GF-D8 (cell line): ENCODE measurements at regions not wholly inside any gene's neighbourhood (a gene's known extent, or its start where the extent isn't known, plus 50 kb on each side); places are given as distances from the start of the nearest gene placed in this dataset.

Experiments used
- DNase-seq: peaks from one replicate; lab custom pipeline; 2025; lab: John Stamatoyannopoulos, UW

GRCh38 chr5:117497601-117498000 is 923.0 kb upstream of the SEMA6A start:
- no peak for DNase-seq

DNA sequence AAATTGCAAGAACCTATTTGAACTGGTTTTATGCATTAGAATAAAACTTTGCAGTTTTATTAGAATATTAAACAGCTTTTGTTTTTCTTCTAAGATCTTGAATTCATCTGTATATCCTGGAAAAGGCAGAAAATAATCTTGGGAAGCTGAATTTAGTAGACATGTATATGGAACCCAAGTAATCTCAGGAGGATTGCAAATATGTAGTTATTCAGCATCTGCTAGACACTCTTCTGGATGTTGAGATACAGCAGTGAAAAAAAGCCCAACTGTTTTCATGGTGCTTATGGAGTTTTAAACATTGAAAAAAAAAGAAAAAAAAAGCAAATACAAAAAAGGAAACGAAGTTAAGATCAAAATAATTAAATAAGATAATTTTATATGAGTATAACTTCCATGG is 922.2 kb upstream of the SEMA6A start:
- no peak for DNase-seq

- no peak for DNase-seq
Measured at GRCh38 chr5:117494188-117494587, 919.6 kb upstream of the SEMA6A start.

- no peak for DNase-seq
Measured at GRCh38 chr5:117488976-117489500, 914.4 kb upstream of the SEMA6A start.

DNA sequence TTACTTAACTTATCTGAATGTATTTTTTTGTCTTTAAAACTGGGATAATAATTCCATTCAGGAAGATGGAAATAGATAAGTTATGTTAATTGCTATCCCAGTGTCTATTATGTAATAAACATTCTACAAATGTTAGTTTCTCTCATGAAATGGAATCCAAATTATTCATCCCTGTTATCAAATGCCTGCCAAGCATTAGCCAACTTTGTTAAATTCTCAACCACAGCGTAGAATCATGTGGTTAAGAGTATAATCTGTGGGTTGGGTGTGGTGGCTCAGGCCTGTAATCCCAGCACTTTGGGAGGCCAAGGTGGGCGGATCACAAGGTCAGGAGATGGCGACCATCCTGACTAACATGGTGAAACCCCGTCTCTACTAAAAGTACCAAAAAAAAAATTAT is 912.9 kb upstream of the SEMA6A start:
- no peak for DNase-seq

GRCh38 chr5:117486879-117487391 is 912.3 kb upstream of the SEMA6A start:
- DNase-seq = no peak

GRCh38 chr5:117486261-117486660 is 911.6 kb upstream of the SEMA6A start:
- DNase-seq = no peak

DNA sequence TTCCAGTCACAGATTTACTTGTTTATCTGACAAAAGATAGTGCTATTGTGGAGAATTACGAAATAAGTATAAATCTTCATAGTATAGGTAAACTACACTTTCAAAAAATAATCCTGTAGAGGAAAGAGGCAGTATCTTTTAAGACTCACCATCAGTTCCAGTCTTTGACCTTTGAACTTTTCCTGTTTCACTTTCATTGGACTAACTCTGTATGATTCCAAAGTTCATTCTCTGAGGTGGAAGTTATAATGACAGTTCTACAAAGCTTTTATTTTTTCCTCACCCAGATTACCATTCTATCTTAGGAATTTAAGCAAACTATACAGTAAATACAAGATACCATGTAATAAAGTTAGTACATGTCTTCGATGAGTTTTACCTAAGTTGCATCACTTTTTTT is 901.3 kb upstream of the SEMA6A start:
- no peak for DNase-seq

- no peak for DNase-seq
Measured at GRCh38 chr5:117473165-117473564, 898.5 kb upstream of the SEMA6A start.

- DNase-seq = no peak
Measured at GRCh38 chr5:117463881-117464570, 889.4 kb upstream of the SEMA6A start.

DNA sequence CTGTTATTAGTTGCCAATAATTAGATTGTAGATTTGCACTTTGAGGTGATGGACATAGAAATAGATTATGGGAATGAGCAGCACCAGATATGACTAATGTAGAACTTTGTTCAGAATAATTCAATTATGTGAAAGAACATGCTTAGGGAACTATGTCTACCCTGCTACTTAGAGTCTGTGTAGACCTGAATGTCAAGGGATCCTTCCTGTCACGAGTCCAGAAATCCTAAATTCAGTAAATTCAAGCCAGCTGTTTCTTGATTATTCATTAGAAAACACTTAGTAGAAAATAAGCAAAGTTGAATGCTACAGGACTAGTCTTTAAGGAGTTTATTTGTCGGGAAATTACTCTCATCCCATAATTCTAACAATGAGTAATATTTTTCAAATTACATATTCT is 887.3 kb upstream of the SEMA6A start:
- DNase-seq = no peak

DNA sequence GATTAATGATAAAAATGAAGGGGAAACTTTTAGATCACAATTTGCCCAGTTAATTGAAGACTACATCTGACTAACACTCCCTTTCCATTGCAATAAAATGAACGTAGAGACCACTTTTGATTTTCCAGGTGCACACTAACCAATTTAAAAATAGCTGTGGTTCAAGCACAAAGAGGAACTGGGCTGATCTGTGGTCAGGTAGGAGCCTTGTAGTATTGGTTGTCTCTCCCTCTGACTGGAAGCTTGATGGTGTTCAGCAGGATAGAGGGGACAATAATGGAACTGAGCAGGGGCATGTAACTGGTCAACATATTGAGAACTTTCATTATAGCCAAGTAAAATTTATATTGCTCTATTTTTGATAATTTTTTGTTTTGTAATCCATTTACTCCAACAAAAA is 886.8 kb upstream of the SEMA6A start:
- no peak for DNase-seq

DNA sequence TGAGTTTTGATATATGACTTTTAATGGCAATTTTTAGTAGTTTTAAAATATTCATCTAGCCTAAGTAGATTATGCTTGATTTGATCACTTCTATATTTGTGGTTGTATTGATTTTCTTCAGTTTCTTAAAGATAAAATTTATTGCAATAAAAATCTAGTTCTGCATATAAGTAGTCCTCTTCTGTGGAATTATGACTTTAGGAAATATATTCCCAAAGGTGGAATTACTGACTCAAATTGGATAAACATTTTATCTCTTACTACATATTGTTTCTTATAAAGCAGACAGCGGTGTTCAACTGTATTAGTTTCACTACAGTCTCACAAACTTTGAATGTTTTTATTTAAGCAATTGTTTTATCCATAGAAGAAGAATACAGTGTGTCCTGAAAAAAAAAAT is 883.0 kb upstream of the SEMA6A start:
- no peak for DNase-seq

- DNase-seq = no peak
Measured at GRCh38 chr5:117456866-117457470, 882.3 kb upstream of the SEMA6A start.

DNA sequence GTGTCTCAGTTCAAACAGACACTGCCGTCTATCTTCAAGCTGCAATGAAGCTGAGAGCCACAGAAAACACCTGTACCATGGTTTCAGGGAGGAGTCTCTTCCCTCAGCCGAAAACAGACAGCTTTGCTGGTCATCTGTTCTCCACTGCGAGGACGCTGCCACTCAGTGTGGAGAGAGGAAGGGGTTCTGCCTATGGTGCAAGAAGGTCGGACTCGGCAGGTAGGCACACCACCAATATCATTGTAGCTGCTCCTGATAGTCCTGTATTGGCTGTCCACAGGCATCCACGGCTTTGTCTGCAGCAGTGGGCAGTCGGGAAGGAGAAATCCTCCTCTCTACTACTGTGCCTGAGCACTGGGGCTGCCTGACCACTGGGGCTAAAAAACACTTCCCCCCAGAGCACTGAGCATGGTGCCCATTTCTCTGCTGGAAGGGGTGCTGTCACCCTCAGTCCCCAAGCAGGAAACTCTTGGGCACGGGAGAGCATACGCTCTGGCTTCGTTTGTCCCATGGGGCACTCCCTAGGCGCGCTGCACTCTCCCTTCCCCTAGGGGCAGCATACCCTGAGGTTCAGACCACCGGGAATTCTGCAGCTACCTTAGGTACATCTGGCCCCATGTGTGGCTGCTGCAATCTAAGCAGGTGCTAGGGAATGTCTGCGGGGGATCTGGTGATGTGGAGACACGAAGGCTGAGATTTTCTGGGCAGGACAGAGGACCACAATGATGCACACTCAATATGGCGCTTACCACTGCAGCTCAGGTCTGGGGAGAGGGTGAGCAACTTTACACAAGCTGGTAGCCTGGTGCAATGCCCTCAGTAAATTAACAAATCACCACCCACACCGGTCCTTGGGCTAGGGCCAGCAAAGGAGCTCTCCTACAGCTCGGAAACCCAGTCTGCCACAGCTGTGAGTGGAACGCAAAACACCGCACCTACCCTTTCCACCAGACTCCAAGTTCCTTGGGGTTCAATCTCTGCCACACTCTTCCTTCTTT is 880.9 kb upstream of the SEMA6A start:
- DNase-seq = no peak

GRCh38 chr5:117454716-117455212 is 880.1 kb upstream of the SEMA6A start:
- no peak for DNase-seq

DNA sequence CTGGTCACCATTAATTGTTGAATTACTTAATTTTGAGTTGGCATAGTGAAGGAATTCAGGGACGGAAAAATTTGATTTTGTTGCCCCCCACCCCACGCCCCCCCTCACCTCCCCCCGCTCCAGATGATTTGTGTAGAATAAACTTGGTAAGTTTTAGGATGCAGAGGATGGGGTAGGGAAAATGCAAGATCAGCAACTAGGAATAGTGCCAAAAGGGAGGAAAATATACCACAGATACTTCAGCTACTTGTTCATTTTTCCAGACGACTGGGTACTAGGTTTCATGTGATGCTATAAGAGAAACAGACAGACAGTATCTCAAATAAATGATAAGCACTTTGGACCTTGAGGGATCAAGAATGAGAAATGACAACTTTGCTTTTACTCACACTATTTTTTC is 862.2 kb upstream of the SEMA6A start:
- no peak for DNase-seq

GRCh38 chr5:117435203-117435602 is 860.6 kb upstream of the SEMA6A start:
- no peak for DNase-seq

- DNase-seq = no peak
Measured at GRCh38 chr5:117434254-117434653, 859.6 kb upstream of the SEMA6A start.

DNA sequence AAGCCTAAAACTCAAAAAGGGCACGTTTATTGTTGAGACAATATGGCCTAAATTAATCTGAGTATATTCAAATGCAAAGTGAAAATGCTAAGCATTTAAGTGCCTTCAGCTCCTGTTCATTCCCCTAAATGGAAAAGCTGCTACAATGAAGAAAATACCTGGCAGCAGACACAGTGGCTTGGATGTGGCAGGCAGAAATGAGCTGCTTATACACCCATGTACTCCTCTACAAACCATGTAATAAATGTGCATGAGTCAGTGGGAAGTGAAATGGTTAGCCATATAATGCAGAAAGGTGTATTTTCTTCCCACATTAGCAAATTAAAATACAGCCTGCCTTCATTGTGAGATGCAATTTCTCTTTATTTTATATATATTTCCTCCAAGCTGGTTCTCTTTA is 859.2 kb upstream of the SEMA6A start:
- no peak for DNase-seq

DNA sequence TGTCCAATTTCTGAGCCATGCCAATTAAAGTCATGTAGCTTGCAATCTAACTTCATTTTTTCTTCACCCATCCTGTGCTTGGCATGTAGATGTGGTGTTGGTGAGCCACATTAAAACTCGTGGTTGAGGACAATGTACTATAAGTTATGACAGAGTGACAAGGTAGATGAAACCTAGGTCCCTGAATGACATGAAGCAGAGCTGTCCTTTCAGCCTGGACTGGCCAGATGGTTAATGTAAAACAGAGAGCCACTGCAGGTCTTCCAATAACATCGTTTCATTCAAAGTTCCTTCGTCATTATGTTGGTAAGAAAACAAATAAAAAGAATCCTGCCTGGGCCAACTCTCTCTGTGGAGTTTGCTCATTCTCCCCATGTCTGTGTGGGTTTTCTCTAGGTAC is 856.5 kb upstream of the SEMA6A start:
- no peak for DNase-seq

- DNase-seq = no peak
Measured at GRCh38 chr5:117425163-117425562, 850.5 kb upstream of the SEMA6A start.
